ENCODE measurements at regions not wholly inside any gene's neighbourhood (a gene's known extent, or its start where the extent isn't known, plus 50 kb on each side); places are given as distances from the start of the nearest gene placed in this dataset.

GRCh38 chrX:39418254-39418704 is 617.0 kb downstream of the MID1IP1 start (continued):
- TF ChIP-seq CBFA2T3 (IDR thresholded peaks at IDR 0.05), result no peak
- no peak for TF ChIP-seq CCNT2 (IDR thresholded peaks at IDR 0.05; ENCODE audit: borderline replicate concordance, extremely low read depth, insufficient read length, low read depth, low read length)
- TF ChIP-seq U2AF2 (optimal IDR thresholded peaks at IDR 0.05; ENCODE audit: low read depth, low read length), result no peak
- TF ChIP-seq KAT2B (IDR thresholded peaks at IDR 0.05; ENCODE audit: low read depth, low read length), result no peak
- no peak for TF ChIP-seq MYNN (IDR thresholded peaks at IDR 0.05)
- TF ChIP-seq MYNN (CRISPR knock-in tag; IDR thresholded peaks at IDR 0.05), result no peak
- TF ChIP-seq ZNF165 (CRISPR knock-in tag; IDR thresholded peaks at IDR 0.05; ENCODE audit: borderline replicate concordance), result no peak
- TF ChIP-seq ZNF134 (CRISPR knock-in tag; conservative IDR thresholded peaks at IDR 0.05), result no peak
- TF ChIP-seq HDAC2 (IDR thresholded peaks at IDR 0.05), result no peak
- no peak for TF ChIP-seq THAP7 (CRISPR knock-in tag; IDR thresholded peaks at IDR 0.05)
- no peak for TF ChIP-seq TAF9B (IDR thresholded peaks at IDR 0.05; ENCODE audit: partially characterized antibody)

GRCh38 chrX:39418731-39419638 is 617.7 kb downstream of the MID1IP1 start:
- no peak for FAIRE-seq

More at GRCh38 chrX:39418731-39419638, 617.7 kb downstream of the MID1IP1 start:
- Histone ChIP-seq H3K9me1 (ENCODE audit: control insufficient read depth, insufficient read depth, low read length) (no peaks in the 10 kb centered on the region), H3K36me3 (ENCODE audit: control insufficient read depth, insufficient read depth, low read length) (no peaks in the 10 kb centered on the region), H3K4me1 (replicated peaks in 1 of 2; ENCODE audit: control insufficient read depth in 2 of 2, insufficient read depth in 2 of 2, low read length in 2 of 2) (no peaks in the 10 kb centered on the region), H4K20me1 (replicated peaks; ENCODE audit: control insufficient read depth, insufficient read depth, low read length) (no peaks in the 10 kb centered on the region), H3K27me3 (ENCODE audit: control insufficient read depth in 2 of 2, insufficient read depth in 2 of 2, low read length in 2 of 2) (peaks cover 0 to 24% of the 10 kb centered on the region in 2 experiments; a peak in 2 of 5 replicates), H3K9me3 (replicated peaks; ENCODE audit: control insufficient read depth, insufficient read depth, low read depth, low read length) (no peaks in the 10 kb centered on the region), H3K4me3 (no peak overlapping the region), H2AFZ (ENCODE audit: low read depth, low read length) (no peak overlapping the region), H3K9ac (ENCODE audit: insufficient read depth in 1 of 2, low read depth in 2 of 2, low read length in 2 of 2) (no peak overlapping the region), H3K79me2 (ENCODE audit: control insufficient read depth, insufficient read depth, low read length) (no peaks in the 10 kb centered on the region), H3K4me2 (ENCODE audit: insufficient read depth, low read length) (no peak overlapping the region), H3K27ac (ENCODE audit: extremely low read depth, low read depth, low read length) (no peak overlapping the region)
- ATAC-seq, result no peak
- TF ChIP-seq ILF3 (IDR thresholded peaks at IDR 0.05; ENCODE audit: borderline replicate concordance) (no peak), ZKSCAN8 (CRISPR knock-in tag; IDR thresholded peaks at IDR 0.05) (no peak), MAFK (IDR thresholded peaks at IDR 0.05; ENCODE audit: low read length) (no peak), PCBP2 (IDR thresholded peaks at IDR 0.05; ENCODE audit: low read depth, low read length, poor library complexity, severe bottlenecking) (no peak), ESRRB (CRISPR knock-in tag; IDR thresholded peaks at IDR 0.05; ENCODE audit: borderline replicate concordance) (no peak), OTX1 (CRISPR knock-in tag; IDR thresholded peaks at IDR 0.05) (no peak), KDM2B (CRISPR knock-in tag; IDR thresholded peaks at IDR 0.05) (no peak), CEBPG (CRISPR knock-in tag; IDR thresholded peaks at IDR 0.05) (no peak), CEBPG (tag; conservative IDR thresholded peaks at IDR 0.05 in 1 of 2, IDR thresholded peaks at IDR 0.05 in 1 of 2) (no peak), USF1 (CRISPR knock-in tag; IDR thresholded peaks at IDR 0.05) (no peak), NCOA2 (IDR thresholded peaks at IDR 0.05; ENCODE audit: partially characterized antibody in 2 of 2) (no peak), HNRNPK (IDR thresholded peaks at IDR 0.05; ENCODE audit: low read depth, low read length, poor library complexity, severe bottlenecking) (no peak)
- intact Hi-C loops (cut with micrococcal nuclease), result no loop called here
- no peak for DNase-seq (ENCODE audit: extremely low read depth in 1 of 4, low spot score in 3 of 4)
- WGBS (ENCODE audit: insufficient coverage, low coverage, missing lambda C conversion rate), result 26% methylated on average over 28 of the region's 29 CpGs
- no TSS peak for BruUV-seq (replicated peaks)
- ChIA-PET CTCF (ENCODE audit: low intra/inter-chr PET ratio) (no interaction called here), POLR2A (interaction anchor here (0.6 kb wide), 1 partner anchor 92 kb away, joined by 3 read pairs; no protein-coding TSS in a partner anchor)
- in situ Hi-C loops (cut with MboI), result no loop called here
